PC-9 (cell line): ENCODE measurements at regions not wholly inside any gene's neighbourhood (a gene's known extent, or its start where the extent isn't known, plus 50 kb on each side); places are given as distances from the start of the nearest gene placed in this dataset.
A peak's percentile ranks its signal among the peaks of the same experiment; 100 is the strongest.

ENCODE experiments used
- BruUV-seq: library from RNA; stranded (reverse); fragments of 400-500 nt; replicated peaks from 2 replicates; lab custom pipeline; 2021; lab: Mats Ljungman, UMichigan
- CTCF ChIA-PET: fragments of 300-600 bp; sonication (Branson Sonifier 250); formaldehyde crosslinking; loops from one replicate; lab custom pipeline; 2022; ENCODE audit warnings: antibody characterized with exemption; lab: Charles Lee
- POLR2A ChIA-PET: fragments of 300-600 bp; sonication (Branson Sonifier 250); formaldehyde crosslinking; loops from one replicate; lab custom pipeline; 2022; ENCODE audit warnings: antibody characterized with exemption; ENCODE audit not compliant: unreplicated experiment; lab: Charles Lee
- DNase-seq, 2 experiments: peaks; one replicate each; pipeline versions ENCODE4 v3.0.0 to v3.0.0-alpha.2; 2015 to 2022; ENCODE audit warnings: mixed read lengths in 1 of 2
- H2AFZ ChIP-seq: fragments of 200-600 bp; sonication (generic); 2 replicates; pipeline ENCODE4 v1.8.1; 2017; ENCODE audit warnings: antibody characterized with exemption
- H3F3A ChIP-seq: fragments of 200-600 bp; sonication (generic); 2 replicates; pipeline ENCODE4 v1.8.1; 2017; ENCODE audit warnings: antibody characterized with exemption, mild to moderate bottlenecking, low read depth; ENCODE audit not compliant: insufficient read depth
- H3K27ac ChIP-seq: fragments of 200-600 bp; sonication (generic); 2 replicates; pipeline ENCODE4 v1.6.1; 2016; ENCODE audit warnings: mixed run types
- H3K27me3 ChIP-seq: fragments of 200-600 bp; sonication (generic); 2 replicates; pipeline ENCODE4 v1.6.1; 2016; ENCODE audit warnings: low read depth, mixed run types; ENCODE audit not compliant: insufficient read depth
- H3K36me3 ChIP-seq: fragments of 200-600 bp; sonication (generic); 2 replicates; pipeline ENCODE4 v1.6.1; 2016; ENCODE audit warnings: low read depth, mixed run types
- H3K4me1 ChIP-seq: fragments of 200-600 bp; sonication (generic); replicated peaks from 2 replicates; pipeline ENCODE4 v1.6.1; 2016; ENCODE audit warnings: mixed run types; ENCODE audit not compliant: insufficient read depth
- H3K4me2 ChIP-seq: fragments of 200-600 bp; sonication (generic); 2 replicates; pipeline ENCODE4 v1.6.1; 2017; ENCODE audit warnings: mixed run types
- H3K4me3 ChIP-seq: fragments of 200-600 bp; sonication (generic); 2 replicates; pipeline ENCODE4 v1.6.1; 2016; ENCODE audit warnings: mixed run types
- H3K79me2 ChIP-seq: fragments of 200-600 bp; sonication (generic); 2 replicates; pipeline ENCODE4 v1.6.1; 2017; ENCODE audit warnings: low read depth, mixed run types
- H3K9me2 ChIP-seq: fragments of 200-600 bp; sonication (generic); 2 replicates; pipeline ENCODE4 v1.8.1; 2017; ENCODE audit warnings: mild to moderate bottlenecking; ENCODE audit not compliant: insufficient read depth
- H3K9me3 ChIP-seq: fragments of 200-600 bp; sonication (generic); 2 replicates; pipeline ENCODE4 v1.8.1; 2016; ENCODE audit warnings: low read depth; ENCODE audit not compliant: insufficient read depth
- H4K20me1 ChIP-seq: fragments of 200-600 bp; sonication (generic); 2 replicates; pipeline ENCODE4 v1.8.1; 2017; ENCODE audit not compliant: insufficient read depth
- EZH2 ChIP-seq: fragments of 200-600 bp; sonication (generic); IDR thresholded peaks from 2 replicates; pipeline ENCODE4 v1.8.0; 2017; ENCODE audit warnings: antibody characterized with exemption, low read depth
- intact Hi-C: fragments of 100-400 bp; cut with micrococcal nuclease; formaldehyde crosslinking; loops from one replicate; pipeline ENCODE4 v1.10.0; 2022; ENCODE audit not compliant: unreplicated experiment
- TF ChIP-seq, protein P1 (sequence below): fragments of 200-600 bp; sonication (generic); conservative IDR thresholded peaks from 2 replicates; pipeline ENCODE4 v1.6.1; 2017; ENCODE audit warnings: mixed run types, antibody characterized with exemption, mild to moderate bottlenecking, moderate library complexity

GRCh38 chr21:16283516-16283915, 553.7 kb downstream of the USP25 start:
- DNase-seq: no peak
- no peak overlapping the region for H3K27ac ChIP-seq
- no peaks in the 10 kb centered on the region for H3K4me1 ChIP-seq
- no peaks in the 10 kb centered on the region for H4K20me1 ChIP-seq
- no peaks in the 10 kb centered on the region for H3K27me3 ChIP-seq
- no peak overlapping the region for H3K4me2 ChIP-seq
- no peaks in the 10 kb centered on the region for H3K9me2 ChIP-seq
- POLR2A ChIA-PET: no interaction called here
- H3F3A ChIP-seq: no peaks in the 10 kb centered on the region
- TF ChIP-seq EZH2: no peak
- TF ChIP-seq, protein P1, sequence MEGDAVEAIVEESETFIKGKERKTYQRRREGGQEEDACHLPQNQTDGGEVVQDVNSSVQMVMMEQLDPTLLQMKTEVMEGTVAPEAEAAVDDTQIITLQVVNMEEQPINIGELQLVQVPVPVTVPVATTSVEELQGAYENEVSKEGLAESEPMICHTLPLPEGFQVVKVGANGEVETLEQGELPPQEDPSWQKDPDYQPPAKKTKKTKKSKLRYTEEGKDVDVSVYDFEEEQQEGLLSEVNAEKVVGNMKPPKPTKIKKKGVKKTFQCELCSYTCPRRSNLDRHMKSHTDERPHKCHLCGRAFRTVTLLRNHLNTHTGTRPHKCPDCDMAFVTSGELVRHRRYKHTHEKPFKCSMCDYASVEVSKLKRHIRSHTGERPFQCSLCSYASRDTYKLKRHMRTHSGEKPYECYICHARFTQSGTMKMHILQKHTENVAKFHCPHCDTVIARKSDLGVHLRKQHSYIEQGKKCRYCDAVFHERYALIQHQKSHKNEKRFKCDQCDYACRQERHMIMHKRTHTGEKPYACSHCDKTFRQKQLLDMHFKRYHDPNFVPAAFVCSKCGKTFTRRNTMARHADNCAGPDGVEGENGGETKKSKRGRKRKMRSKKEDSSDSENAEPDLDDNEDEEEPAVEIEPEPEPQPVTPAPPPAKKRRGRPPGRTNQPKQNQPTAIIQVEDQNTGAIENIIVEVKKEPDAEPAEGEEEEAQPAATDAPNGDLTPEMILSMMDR: no peak
- no peak overlapping the region for H2AFZ ChIP-seq
- no peaks in the 10 kb centered on the region for H3K79me2 ChIP-seq
- CTCF ChIA-PET: no interaction called here
- BruUV-seq: no TSS peak
- H3K4me3 ChIP-seq: no peak overlapping the region
- intact Hi-C loops: no loop called here
- H3K36me3 ChIP-seq: no peaks in the 10 kb centered on the region
- no peaks in the 10 kb centered on the region for H3K9me3 ChIP-seq

DNA sequence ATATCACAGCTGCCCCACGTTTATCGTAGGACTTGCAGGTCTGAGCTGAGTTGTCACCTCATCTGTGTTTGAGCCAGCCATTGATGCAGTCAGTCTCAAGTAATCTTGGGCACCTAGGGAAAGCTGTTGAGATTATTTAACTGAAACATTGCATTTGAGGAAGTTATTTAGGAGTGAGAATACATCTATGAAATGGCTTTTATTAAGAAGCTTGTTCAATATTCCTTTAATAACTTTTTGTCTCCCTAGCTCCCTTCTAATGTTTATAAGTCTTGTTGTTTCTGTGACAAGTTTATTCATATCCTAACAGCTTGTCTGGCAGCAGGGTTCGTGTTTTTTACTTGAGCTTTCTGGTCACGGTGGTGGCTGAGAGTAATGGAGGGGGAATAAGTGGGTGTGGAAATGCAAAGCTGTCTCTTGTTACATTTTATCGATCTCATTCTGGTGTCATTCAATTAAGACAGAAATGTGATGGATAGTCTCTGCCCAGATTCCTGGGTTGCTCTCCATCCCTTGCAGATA, 555.9 kb downstream of the USP25 start:
- intact Hi-C loops: no loop called here
- ChIA-PET CTCF (no interaction called here), POLR2A (no interaction called here)
- TF ChIP-seq EZH2: no peak
- TF ChIP-seq, protein P1: no peak
- Histone ChIP-seq H3K27me3 (no peaks in the 10 kb centered on the region), H3K79me2 (no peaks in the 10 kb centered on the region), H3K9me2 (no peaks in the 10 kb centered on the region), H3K4me3 (no peak overlapping the region), H3K4me1 (no peaks in the 10 kb centered on the region), H3K9me3 (no peaks in the 10 kb centered on the region), H3K36me3 (no peaks in the 10 kb centered on the region), H2AFZ (peak overlapping the region; percentile 27; the same call in 1 of the 2 replicates), H3K27ac (no peak overlapping the region), H3K4me2 (no peak overlapping the region), H3F3A (no peaks in the 10 kb centered on the region), H4K20me1 (no peaks in the 10 kb centered on the region)
- BruUV-seq: no TSS peak
- DNase-seq: no peak

DNA sequence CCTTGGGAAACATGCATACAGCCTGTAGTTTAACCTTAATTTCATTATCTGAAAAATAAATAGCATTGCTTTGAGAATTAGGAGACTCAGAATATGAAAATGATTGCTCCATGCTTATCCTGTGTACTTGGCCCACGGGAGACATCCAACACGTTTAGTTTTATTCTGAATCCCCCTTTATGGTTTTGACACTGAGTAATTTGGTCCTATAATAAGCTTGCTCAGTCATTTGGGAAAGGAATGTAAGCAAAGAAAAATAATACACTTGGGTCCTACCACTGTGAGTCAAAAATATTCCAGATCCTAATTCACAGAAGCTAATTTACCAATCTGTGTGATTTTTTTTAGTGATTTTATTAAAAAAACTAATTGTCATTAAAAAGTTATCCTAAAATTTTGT, 557.3 kb downstream of the USP25 start:
- TF ChIP-seq, protein P1: no peak
- no peak for TF ChIP-seq EZH2
- H3K4me3 ChIP-seq: no peak overlapping the region

More for the DNA sequence above, 557.3 kb downstream of the USP25 start:
- intact Hi-C loops: no loop called here
- POLR2A ChIA-PET: no interaction called here
- no peak overlapping the region for H2AFZ ChIP-seq
- no peaks in the 10 kb centered on the region for H3K27me3 ChIP-seq
- CTCF ChIA-PET: no interaction called here
- H3K9me3 ChIP-seq: no peaks in the 10 kb centered on the region
- no peak overlapping the region for H3K27ac ChIP-seq
- no peaks in the 10 kb centered on the region for H3K9me2 ChIP-seq
- no peaks in the 10 kb centered on the region for H3K79me2 ChIP-seq
- H4K20me1 ChIP-seq: no peaks in the 10 kb centered on the region
- BruUV-seq: no TSS peak
- no peak overlapping the region for H3K4me2 ChIP-seq
- H3F3A ChIP-seq: no peaks in the 10 kb centered on the region
- no peaks in the 10 kb centered on the region for H3K4me1 ChIP-seq
- no peak for DNase-seq
- no peaks in the 10 kb centered on the region for H3K36me3 ChIP-seq
